Hypothalamus (tissue), 51 donors: ENCODE measurements at regions not wholly inside any gene's neighbourhood (a gene's known extent, or its start where the extent isn't known, plus 50 kb on each side); places are given as distances from the start of the nearest gene placed in this dataset.

ENCODE experiments used
- DNase-seq, 51 donors: peaks; one replicate each; lab custom pipeline; 2025; lab: John Stamatoyannopoulos, UW

DNA sequence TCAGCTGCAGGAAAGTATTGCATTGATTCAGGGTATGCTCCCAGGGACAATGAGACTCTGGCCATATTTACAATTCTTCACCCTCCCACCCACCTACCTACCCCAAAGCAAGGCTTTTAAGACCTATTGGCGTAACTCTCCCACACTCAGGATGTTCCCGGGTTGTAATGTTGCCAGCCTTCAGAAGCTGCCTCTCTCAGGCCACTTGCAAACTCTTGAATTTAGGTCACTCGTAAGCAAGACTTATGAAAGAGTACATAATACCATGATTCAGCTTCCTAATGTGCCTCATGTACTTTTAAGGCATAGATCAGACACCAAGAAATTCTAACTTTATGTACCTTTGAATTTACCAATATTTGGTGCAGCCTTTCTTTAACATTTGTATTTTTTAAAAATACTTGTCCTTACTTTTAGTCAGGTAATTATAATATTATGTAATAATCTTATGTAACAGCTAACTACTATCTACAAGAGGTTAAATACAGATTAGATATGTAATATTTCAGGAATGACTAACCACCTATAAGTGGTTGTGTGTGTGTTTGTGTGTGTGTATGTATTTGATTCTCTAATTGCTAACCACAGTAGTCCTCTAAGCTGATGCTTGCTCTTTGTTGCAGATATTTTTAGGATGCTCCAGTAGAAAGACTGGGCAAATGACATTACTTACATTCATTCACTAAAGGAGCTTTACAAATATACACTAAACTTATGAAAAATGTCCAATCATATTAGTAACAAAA lies 630.5 kb upstream of the MEF2C start:
- DNase-seq = no peak

DNA sequence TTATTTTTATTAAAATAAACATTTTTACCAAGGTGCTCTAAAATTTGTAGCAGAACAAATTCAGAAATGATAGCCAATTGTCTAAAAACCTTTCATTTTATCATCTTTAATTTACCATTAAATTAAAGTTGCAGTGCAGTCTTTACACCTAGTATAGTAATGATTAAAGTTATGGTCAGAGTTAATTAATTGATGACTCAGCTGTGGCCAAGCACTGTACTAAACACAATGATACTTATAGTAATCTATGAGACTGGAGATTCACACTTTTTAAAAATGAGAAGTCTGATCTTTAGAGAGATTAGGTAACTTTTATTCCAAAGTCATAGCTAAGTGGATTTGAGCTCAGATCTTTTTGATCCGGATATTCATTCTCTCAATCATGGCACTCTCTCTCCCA lies 621.1 kb upstream of the MEF2C start:
- no peak for DNase-seq

- DNase-seq = no peak
Measured at GRCh38 chr5:89499787-89500186, 616.8 kb upstream of the MEF2C start.

GRCh38 chr5:89498699-89499098 lies 615.7 kb upstream of the MEF2C start:
- peak in 5 of 51 donors; percentile 0 to 20 (median 5) for DNase-seq

- DNase-seq = no peak
Measured at GRCh38 chr5:89493414-89493813, 610.4 kb upstream of the MEF2C start.

GRCh38 chr5:89484962-89485361 lies 602.0 kb upstream of the MEF2C start:
- no peak for DNase-seq

DNA sequence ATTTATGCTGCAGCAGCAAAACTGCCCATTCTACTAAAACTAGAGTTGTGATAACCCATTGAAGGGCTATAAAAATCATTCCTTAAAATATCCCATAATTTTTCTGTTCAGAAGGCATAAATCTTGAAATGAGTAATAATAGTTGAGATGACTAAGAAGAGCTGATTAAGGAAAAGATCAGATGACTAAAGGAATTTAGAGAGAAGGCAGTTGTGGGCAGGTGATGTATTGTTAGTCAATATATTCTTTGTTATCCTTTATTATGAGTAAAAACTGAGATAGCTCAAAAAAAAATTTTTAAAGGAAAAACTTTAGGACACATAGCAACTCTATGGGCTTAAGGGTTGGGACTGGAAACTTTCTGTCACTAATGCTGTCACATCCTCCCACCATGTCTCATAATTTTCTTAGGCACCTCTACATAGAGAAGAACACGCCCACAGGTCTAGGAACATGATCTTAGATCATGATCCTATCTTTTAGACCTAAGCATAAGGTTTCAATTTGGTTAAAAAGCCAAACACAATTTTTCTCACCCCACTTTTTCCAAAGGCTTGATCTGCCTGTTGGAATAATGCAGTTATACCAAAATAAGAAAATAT lies 597.5 kb upstream of the MEF2C start:
- DNase-seq = no peak

- DNase-seq = no peak
Measured at GRCh38 chr5:89478851-89479250, 595.9 kb upstream of the MEF2C start.

DNA sequence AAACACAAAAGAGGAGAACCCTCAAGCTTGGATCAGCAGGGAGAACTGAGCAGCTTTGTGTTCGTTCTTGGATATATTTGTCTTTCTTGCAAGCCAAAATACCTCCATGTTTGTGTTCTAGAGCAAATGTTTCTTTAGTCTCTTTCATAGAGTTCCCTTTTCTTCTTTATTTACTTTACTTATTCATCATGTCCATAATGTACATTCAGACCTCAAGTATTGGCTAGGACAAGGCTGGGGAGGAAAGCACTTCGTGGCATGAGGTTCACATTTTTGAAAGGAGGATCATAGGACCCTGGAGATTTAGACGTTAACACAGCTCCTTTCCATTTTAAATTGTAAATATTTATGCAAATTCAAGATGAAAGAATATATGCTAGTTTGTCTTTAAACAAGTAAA lies 590.2 kb upstream of the MEF2C start:
- DNase-seq = no peak

GRCh38 chr5:89471541-89471940 lies 588.6 kb upstream of the MEF2C start:
- no peak for DNase-seq

GRCh38 chr5:89471115-89471514 lies 588.1 kb upstream of the MEF2C start:
- DNase-seq = no peak

DNA sequence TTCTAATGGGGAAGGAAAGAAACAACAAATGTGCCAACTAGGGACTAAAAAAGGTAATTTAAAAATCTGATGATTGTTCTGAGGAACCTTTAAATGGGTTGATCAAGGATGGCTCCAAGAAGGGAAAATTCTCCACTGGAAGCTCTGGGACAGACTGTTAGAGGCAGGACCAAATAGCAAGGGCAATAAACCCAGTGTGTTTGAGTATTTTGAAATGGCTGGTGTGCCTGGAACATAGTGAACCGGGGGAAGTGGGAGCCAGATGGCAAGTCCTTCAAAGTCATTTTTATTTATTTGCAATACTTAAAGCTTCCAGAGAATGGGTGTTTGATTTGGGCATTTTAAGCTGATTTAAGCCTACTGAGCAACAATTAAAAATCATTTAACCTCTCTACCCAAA lies 587.7 kb upstream of the MEF2C start:
- DNase-seq = no peak

GRCh38 chr5:89458332-89458656 lies 575.3 kb upstream of the MEF2C start:
- no peak for DNase-seq

GRCh38 chr5:89457411-89458331 lies 574.7 kb upstream of the MEF2C start:
- peak in 14 of 51 donors; percentile 1 to 34 (median 10) for DNase-seq

- DNase-seq = no peak
Measured at GRCh38 chr5:89452081-89452480, 569.1 kb upstream of the MEF2C start.

GRCh38 chr5:89451263-89451662 lies 568.3 kb upstream of the MEF2C start:
- DNase-seq = no peak

- no peak for DNase-seq
Measured at GRCh38 chr5:89450149-89450538, 567.2 kb upstream of the MEF2C start.

- DNase-seq = no peak
Measured at GRCh38 chr5:89449392-89450148, 566.6 kb upstream of the MEF2C start.

DNA sequence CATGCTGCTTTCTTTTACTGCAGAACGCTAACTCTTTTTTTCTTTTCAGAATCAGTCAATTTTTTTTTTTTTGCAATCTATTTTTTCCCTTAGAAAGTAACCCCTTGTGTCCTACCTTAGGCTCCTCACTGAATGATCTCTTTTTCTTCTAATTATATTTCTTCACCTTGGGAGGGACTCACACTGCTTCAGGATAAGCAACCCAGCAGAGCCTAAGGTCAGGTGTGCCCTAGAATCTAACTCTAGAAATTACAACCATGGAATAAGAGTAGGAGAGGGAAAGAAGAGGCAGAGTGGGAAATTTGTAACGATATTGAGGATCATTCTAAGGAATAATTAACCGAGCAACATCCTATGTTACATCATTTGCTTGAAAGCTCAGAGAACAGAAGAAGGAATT lies 564.0 kb upstream of the MEF2C start:
- DNase-seq = no peak

- DNase-seq = peak in 15 of 51 donors; percentile 2 to 38 (median 10)
Measured at GRCh38 chr5:89445106-89445745, 562.2 kb upstream of the MEF2C start.
